PC-9 (cell line): ENCODE measurements at regions not wholly inside any gene's neighbourhood (a gene's known extent, or its start where the extent isn't known, plus 50 kb on each side); places are given as distances from the start of the nearest gene placed in this dataset.

Experiments
- CTCF ChIP-seq: fragments of 200-600 bp; sonication (generic); conservative IDR thresholded peaks from 2 replicates; pipeline ENCODE4 v1.6.1; 2017; ENCODE audit warnings: mixed run types, antibody characterized with exemption, mild to moderate bottlenecking, moderate library complexity
- EZH2 ChIP-seq: fragments of 200-600 bp; sonication (generic); IDR thresholded peaks from 2 replicates; pipeline ENCODE4 v1.8.0; 2017; ENCODE audit warnings: antibody characterized with exemption, low read depth

- TF ChIP-seq CTCF = no peak
- TF ChIP-seq EZH2 = no peak
These were observed 52.8 kb upstream of the EGFL7 start for GRCh38 chr9:136609838-136610311.
